ENCODE measurements at regions not wholly inside any gene's neighbourhood (a gene's known extent, or its start where the extent isn't known, plus 50 kb on each side); places are given as distances from the start of the nearest gene placed in this dataset.

DNA sequence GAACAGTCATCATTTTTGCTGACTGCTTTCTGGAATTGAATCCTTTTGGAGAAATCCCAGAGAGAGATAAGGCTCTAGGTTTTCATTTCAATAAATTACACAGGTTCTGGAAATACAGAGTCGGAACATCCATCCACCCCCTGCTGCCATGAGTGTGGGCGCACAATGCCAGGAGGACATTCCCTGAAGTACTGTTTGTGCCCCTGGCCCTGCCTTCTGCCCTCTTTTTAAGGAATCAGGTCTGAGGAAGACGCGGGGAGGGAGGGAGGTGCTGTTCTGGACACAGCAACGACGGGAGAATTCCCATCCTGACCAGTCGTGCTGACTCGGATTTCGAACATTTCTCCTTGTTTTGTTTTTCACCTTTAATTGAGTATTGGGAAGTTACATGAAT, 69.0 kb downstream of the SEC61G start:
- TF ChIP-seq EZH2 (IDR thresholded peaks at IDR 0.05; ENCODE audit: insufficient read depth, poor library complexity, severe bottlenecking) (no peak), EZH2phosphoT487 (IDR thresholded peaks at IDR 0.05; ENCODE audit: insufficient read depth, low read depth) (no peak)
